Brain microvascular endothelial cell (primary cell): ENCODE measurements at regions not wholly inside any gene's neighbourhood (a gene's known extent, or its start where the extent isn't known, plus 50 kb on each side); places are given as distances from the start of the nearest gene placed in this dataset.
A peak's percentile ranks its signal among the peaks of the same experiment; 100 is the strongest.

Experiments used
- DNase-seq: peaks from one replicate; pipeline ENCODE4 v3.0.0-alpha.2; 2020
- H3K27ac ChIP-seq: fragments of 250-450 bp; sonication (Bioruptor Pico); 2 replicates; pipeline ENCODE4 v1.5.1; 2020; ENCODE audit warnings: mild to moderate bottlenecking, moderate library complexity
- H3K27me3 ChIP-seq: fragments of 250-450 bp; sonication (Bioruptor Pico); replicated peaks from 2 replicates; pipeline ENCODE4 v1.5.1; 2020; ENCODE audit warnings: mild to moderate bottlenecking
- H3K36me3 ChIP-seq: fragments of 250-450 bp; sonication (Bioruptor Pico); replicated peaks from 2 replicates; pipeline ENCODE4 v1.5.1; 2020; ENCODE audit warnings: mild to moderate bottlenecking
- H3K4me3 ChIP-seq: 2 replicates; pipeline ENCODE4 v1.5.1; 2011; ENCODE audit warnings: low read depth, mild to moderate bottlenecking, control low read depth, low read length, moderate library complexity
- CTCF ChIP-seq: IDR thresholded peaks from 2 replicates; pipeline ENCODE4 v1.5.1; 2011; ENCODE audit warnings: low read depth, mild to moderate bottlenecking, moderate library complexity, low read length, control low read depth, inconsistent platforms; ENCODE audit errors: missing control alignments
- in situ Hi-C: cut with HindIII; loops from 2 replicates; pipeline ENCODE4 v1.10.0; 2017; ENCODE audit warnings: low sequenced_read_pairs, low pct_ligation_motif_present

GRCh38 chr21:39006571-39007311, 176.5 kb downstream of the PSMG1 start:
- no peaks in the 10 kb centered on the region for H3K36me3 ChIP-seq
- H3K27ac ChIP-seq = no peak overlapping the region
- H3K27me3 ChIP-seq = no peaks in the 10 kb centered on the region
- in situ Hi-C loops = no loop called here
- H3K4me3 ChIP-seq = no peak overlapping the region
- no peak for DNase-seq
- TF ChIP-seq CTCF = no peak

GRCh38 chr21:39005502-39005787, 177.8 kb downstream of the PSMG1 start:
- no peak overlapping the region for H3K27ac ChIP-seq
- DNase-seq = no peak
- no peak overlapping the region for H3K4me3 ChIP-seq
- in situ Hi-C loops = no loop called here
- H3K36me3 ChIP-seq = no peaks in the 10 kb centered on the region
- no peaks in the 10 kb centered on the region for H3K27me3 ChIP-seq
- no peak for TF ChIP-seq CTCF

DNA sequence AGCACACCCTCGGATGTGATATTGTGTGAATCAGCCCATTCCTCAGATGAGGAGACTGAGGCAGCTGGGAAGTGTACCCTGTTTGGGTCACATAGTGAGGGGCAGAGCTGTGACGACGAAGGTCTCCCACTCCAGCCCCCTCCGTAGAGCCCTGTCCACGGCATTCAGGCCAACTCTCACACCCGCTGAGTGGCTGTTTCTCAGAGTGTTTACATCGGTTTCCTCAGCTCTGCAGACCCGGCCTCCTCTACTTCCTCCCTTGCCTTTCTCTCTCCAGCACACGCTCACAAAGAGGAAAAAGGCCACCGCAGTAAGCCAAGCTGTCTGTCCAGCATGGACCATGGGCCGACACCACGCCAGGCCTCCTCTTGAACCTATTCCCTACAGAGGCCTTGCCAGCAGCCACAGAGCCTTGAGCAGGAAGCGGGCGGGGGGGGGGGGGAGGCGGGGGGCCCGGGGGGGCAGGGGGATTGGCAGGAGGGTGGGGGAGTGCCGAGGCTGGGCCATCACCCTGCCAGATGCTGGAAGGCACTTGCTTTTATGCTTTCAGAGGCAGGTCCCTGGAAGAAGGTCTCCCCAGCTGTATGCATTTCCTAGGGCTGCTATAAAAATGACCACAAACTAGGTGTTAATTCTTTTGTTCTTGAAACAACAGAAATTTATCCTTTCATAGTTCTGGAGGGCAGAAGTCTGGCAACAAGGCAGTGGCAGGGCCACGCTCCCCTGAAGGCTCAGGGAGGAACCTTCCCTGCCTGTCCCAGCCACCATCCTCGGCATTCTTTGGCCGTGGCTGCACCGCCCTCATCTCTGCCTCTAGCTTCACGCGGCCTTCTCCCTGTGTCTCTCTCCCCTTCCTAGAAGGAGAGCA, 178.4 kb downstream of the PSMG1 start:
- TF ChIP-seq CTCF = no peak
- Histone ChIP-seq H3K27me3 (no peaks in the 10 kb centered on the region), H3K36me3 (no peaks in the 10 kb centered on the region), H3K4me3 (no peak overlapping the region), H3K27ac (peak overlapping the region; percentile 6)
- in situ Hi-C loops = no loop called here
- no peak for DNase-seq

DNA sequence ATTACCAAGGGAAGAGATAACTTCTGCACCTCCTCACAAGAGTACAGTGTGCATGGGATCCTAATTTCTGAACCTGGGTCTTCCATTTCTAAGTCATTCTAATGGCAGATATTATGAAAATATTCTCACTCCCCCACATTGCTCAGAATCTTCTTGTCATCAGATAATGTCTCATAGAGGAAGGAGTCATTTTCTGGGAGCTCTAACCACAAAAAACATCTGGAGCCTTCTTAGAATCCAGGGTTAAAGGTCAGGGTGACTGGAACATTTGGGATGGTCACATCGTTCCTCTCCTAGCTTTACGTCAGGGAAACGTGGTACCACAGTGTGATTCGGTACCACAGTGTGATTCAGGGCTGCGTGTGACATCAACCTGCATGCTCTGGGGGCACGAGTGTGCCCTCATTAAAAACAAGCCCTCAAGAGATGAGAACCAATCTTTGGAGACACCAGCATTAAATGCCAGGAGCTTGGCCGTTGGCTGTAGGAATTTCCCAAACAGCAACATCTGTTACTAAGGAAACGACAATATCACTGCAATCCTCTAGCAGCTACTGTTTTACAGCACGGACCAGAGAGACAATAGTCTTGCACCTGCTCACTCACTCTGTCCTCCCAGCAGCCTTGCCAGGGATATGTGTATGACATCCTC, 179.1 kb downstream of the PSMG1 start:
- no peaks in the 10 kb centered on the region for H3K36me3 ChIP-seq
- no peak overlapping the region for H3K4me3 ChIP-seq
- DNase-seq = peak; percentile 39
- peak overlapping the region; percentile 6 for H3K27ac ChIP-seq
- in situ Hi-C loops = no loop called here
- H3K27me3 ChIP-seq = no peaks in the 10 kb centered on the region
- no peak for TF ChIP-seq CTCF

GRCh38 chr21:39001341-39001740, 181.9 kb downstream of the PSMG1 start:
- H3K27me3 ChIP-seq = no peaks in the 10 kb centered on the region
- no peak for DNase-seq
- no peak overlapping the region for H3K4me3 ChIP-seq
- H3K27ac ChIP-seq = no peak overlapping the region
- H3K36me3 ChIP-seq = no peaks in the 10 kb centered on the region
- no peak for TF ChIP-seq CTCF
- in situ Hi-C loops = no loop called here
